ENCODE measurements at regions not wholly inside any gene's neighbourhood (a gene's known extent, or its start where the extent isn't known, plus 50 kb on each side); places are given as distances from the start of the nearest gene placed in this dataset.

DNA sequence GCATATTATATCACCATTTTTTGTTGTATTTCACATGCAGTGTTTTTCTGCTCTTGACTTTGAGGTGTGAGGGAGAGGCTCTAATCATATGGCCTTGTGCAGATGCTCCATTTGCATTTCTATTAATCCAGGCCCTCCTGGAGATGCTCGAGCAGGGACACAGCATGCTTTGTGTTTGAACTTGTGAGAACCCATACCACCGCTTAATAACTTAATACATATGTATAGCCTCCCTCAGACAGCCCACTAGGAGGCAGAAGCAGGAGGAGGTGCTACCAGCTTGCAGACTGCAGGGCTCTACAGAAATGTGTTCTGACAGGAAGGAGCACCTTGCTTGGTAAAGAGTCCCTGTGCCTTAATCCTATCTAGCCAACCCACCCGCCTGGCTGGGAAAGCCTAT, 155.2 kb downstream of the BARHL2 start:
- TF ChIP-seq MYC (IDR thresholded peaks at IDR 0.05; ENCODE audit: low read depth, low read length) = no peak
- no peak for TF ChIP-seq EZH2 (IDR thresholded peaks at IDR 0.05; ENCODE audit: borderline replicate concordance, low read depth, low read length, severe bottlenecking)
- no peak for TF ChIP-seq POLR2AphosphoS5 (IDR thresholded peaks at IDR 0.05; ENCODE audit: insufficient read depth, low read depth, low read length)
- no peak for TF ChIP-seq FOS (IDR thresholded peaks at IDR 0.05; ENCODE audit: borderline replicate concordance, insufficient read depth, low read length)
- TF ChIP-seq JUN (IDR thresholded peaks at IDR 0.05; ENCODE audit: borderline replicate concordance, insufficient read depth, insufficient read length, low read depth) = no peak
- TF ChIP-seq MAX (IDR thresholded peaks at IDR 0.05; ENCODE audit: insufficient read depth, insufficient read length) = no peak
- TF ChIP-seq, protein P1, sequence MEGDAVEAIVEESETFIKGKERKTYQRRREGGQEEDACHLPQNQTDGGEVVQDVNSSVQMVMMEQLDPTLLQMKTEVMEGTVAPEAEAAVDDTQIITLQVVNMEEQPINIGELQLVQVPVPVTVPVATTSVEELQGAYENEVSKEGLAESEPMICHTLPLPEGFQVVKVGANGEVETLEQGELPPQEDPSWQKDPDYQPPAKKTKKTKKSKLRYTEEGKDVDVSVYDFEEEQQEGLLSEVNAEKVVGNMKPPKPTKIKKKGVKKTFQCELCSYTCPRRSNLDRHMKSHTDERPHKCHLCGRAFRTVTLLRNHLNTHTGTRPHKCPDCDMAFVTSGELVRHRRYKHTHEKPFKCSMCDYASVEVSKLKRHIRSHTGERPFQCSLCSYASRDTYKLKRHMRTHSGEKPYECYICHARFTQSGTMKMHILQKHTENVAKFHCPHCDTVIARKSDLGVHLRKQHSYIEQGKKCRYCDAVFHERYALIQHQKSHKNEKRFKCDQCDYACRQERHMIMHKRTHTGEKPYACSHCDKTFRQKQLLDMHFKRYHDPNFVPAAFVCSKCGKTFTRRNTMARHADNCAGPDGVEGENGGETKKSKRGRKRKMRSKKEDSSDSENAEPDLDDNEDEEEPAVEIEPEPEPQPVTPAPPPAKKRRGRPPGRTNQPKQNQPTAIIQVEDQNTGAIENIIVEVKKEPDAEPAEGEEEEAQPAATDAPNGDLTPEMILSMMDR (IDR thresholded peaks at IDR 0.05; ENCODE audit: extremely low read depth in 1 of 2, insufficient read depth in 1 of 2, low read depth in 1 of 2, low read length in 2 of 2) = no peak
- TF ChIP-seq POLR2A (IDR thresholded peaks at IDR 0.05; ENCODE audit: low read depth, low read length) = no peak
- TF ChIP-seq GATA2 (IDR thresholded peaks at IDR 0.05; ENCODE audit: insufficient read depth, insufficient read length, low read depth, low read length) = no peak
- H3K9me1 ChIP-seq (replicated peaks; ENCODE audit: control insufficient read depth, extremely low read depth, insufficient read depth, low read length) = no peaks in the 10 kb centered on the region
- H4K20me1 ChIP-seq (replicated peaks; ENCODE audit: control insufficient read depth, extremely low read depth, insufficient read depth, low read length) = no peaks in the 10 kb centered on the region
- H3K4me3 ChIP-seq (replicated peaks in 1 of 3; ENCODE audit: insufficient read depth in 1 of 3, low read depth in 1 of 3, low read length in 3 of 3) = no peak overlapping the region
- H3K9me3 ChIP-seq (replicated peaks; ENCODE audit: control insufficient read depth, insufficient read depth, low read length) = no peaks in the 10 kb centered on the region
- no TSS peak for BruUV-seq (replicated peaks)
- no peak overlapping the region for H3K4me2 ChIP-seq (ENCODE audit: insufficient read depth, low read length)
- FAIRE-seq (no peak), DNase-seq (ENCODE audit: low read depth, low spot score) (no peak)
- H2AFZ ChIP-seq (ENCODE audit: low read depth, low read length) = no peak overlapping the region
- no peaks in the 10 kb centered on the region for H3K27me3 ChIP-seq (ENCODE audit: control insufficient read depth in 2 of 2, insufficient read depth in 2 of 2, low read length in 2 of 2)
- H3K9ac ChIP-seq (replicated peaks; ENCODE audit: extremely low read depth, insufficient read depth, low read length) = no peak overlapping the region
- dilution Hi-C loops (cut with MboI; ENCODE audit: extremely low pct_ligation_motif_present, low sequenced_read_pairs) (no loop called here), intact Hi-C loops (cut with micrococcal nuclease) (no loop called here)
- POLR2A ChIA-PET = no interaction called here
- H3K27ac ChIP-seq (ENCODE audit: insufficient read depth, low read depth, low read length) = no peak overlapping the region
- H3K79me2 ChIP-seq (ENCODE audit: control insufficient read depth, insufficient read depth, low read length) = no peaks in the 10 kb centered on the region
- no peaks in the 10 kb centered on the region for H3K36me3 ChIP-seq (ENCODE audit: control insufficient read depth in 2 of 2, extremely low read depth in 1 of 2, insufficient read depth in 2 of 2, low read length in 2 of 2)
- H3K4me1 ChIP-seq (ENCODE audit: control insufficient read depth, extremely low read depth, insufficient read depth, low read length) = no peaks in the 10 kb centered on the region
- CTCF ChIA-PET = no interaction called here

All from endothelial cell of umbilical vein (primary cell).